ENCODE measurements at regions not wholly inside any gene's neighbourhood (a gene's known extent, or its start where the extent isn't known, plus 50 kb on each side); places are given as distances from the start of the nearest gene placed in this dataset.

DNA sequence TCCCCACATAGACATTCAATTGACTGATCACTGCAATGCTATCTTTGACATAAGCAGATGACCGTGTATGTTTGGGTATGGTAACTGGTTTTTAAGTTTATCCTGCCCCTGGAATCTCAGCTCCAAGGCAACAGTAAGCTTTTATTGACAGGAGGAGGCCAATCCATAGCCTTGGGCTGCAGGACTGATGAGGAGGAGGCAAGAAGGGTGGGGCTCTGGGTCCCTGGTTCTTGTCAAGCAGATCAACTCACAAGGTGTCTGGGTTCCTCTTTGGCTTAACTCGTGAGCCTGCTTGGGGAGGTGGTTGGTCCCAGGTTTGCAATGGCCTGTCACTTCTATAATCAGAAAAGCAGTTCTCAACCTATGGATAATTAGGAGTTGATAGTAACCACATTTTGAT lies 113.2 kb upstream of the STX18 start:
- Histone ChIP-seq H3K27ac (ENCODE audit: insufficient read depth, low read depth, low read length) (no peak overlapping the region), H3K4me1 (ENCODE audit: control insufficient read depth, extremely low read depth, insufficient read depth, low read length) (peaks cover 6% of the 10 kb centered on the region), H3K36me3 (ENCODE audit: control insufficient read depth in 2 of 2, extremely low read depth in 1 of 2, insufficient read depth in 2 of 2, low read length in 2 of 2) (no peaks in the 10 kb centered on the region), H3K27me3 (ENCODE audit: control insufficient read depth in 2 of 2, insufficient read depth in 2 of 2, low read length in 2 of 2) (no peaks in the 10 kb centered on the region), H2AFZ (ENCODE audit: low read depth, low read length) (no peak overlapping the region), H3K9ac (replicated peaks; ENCODE audit: extremely low read depth, insufficient read depth, low read length) (no peak overlapping the region), H3K9me1 (replicated peaks; ENCODE audit: control insufficient read depth, extremely low read depth, insufficient read depth, low read length) (no peaks in the 10 kb centered on the region), H3K79me2 (ENCODE audit: control insufficient read depth, insufficient read depth, low read length) (no peaks in the 10 kb centered on the region), H4K20me1 (replicated peaks; ENCODE audit: control insufficient read depth, extremely low read depth, insufficient read depth, low read length) (no peaks in the 10 kb centered on the region), H3K4me2 (ENCODE audit: insufficient read depth, low read length) (no peak overlapping the region), H3K4me3 (replicated peaks in 1 of 3; ENCODE audit: insufficient read depth in 1 of 3, low read depth in 1 of 3, low read length in 3 of 3) (no peak overlapping the region), H3K9me3 (replicated peaks; ENCODE audit: control insufficient read depth, insufficient read depth, low read length) (no peaks in the 10 kb centered on the region)
- ChIA-PET POLR2A (no interaction called here), CTCF (interaction anchor here (1.3 kb wide), 1 partner anchor 14 kb away, joined by 6 read pairs; no protein-coding TSS in a partner anchor)
- dilution Hi-C loops (cut with MboI; ENCODE audit: extremely low pct_ligation_motif_present, low sequenced_read_pairs), result no loop called here
- intact Hi-C loops (cut with micrococcal nuclease), result no loop called here
- no peak for FAIRE-seq
- no peak for DNase-seq (ENCODE audit: low read depth, low spot score)
- BruUV-seq (replicated peaks), result no TSS peak
- TF ChIP-seq JUN (IDR thresholded peaks at IDR 0.05; ENCODE audit: borderline replicate concordance, insufficient read depth, insufficient read length, low read depth) (no peak), GATA2 (IDR thresholded peaks at IDR 0.05; ENCODE audit: insufficient read depth, insufficient read length, low read depth, low read length) (no peak), MAX (IDR thresholded peaks at IDR 0.05; ENCODE audit: insufficient read depth, insufficient read length) (no peak), POLR2A (IDR thresholded peaks at IDR 0.05; ENCODE audit: low read depth, low read length) (no peak)

GRCh38 chr4:4651811-4652755 lies 110.2 kb upstream of the STX18 start:
- dilution Hi-C loops (cut with MboI; ENCODE audit: extremely low pct_ligation_motif_present, low sequenced_read_pairs), result no loop called here
- no peak overlapping the region for H3K4me3 ChIP-seq (replicated peaks in 1 of 3; ENCODE audit: insufficient read depth in 1 of 3, low read depth in 1 of 3, low read length in 3 of 3)
- no peak overlapping the region for H3K27ac ChIP-seq (ENCODE audit: insufficient read depth, low read depth, low read length)
- H3K27me3 ChIP-seq (ENCODE audit: control insufficient read depth in 2 of 2, insufficient read depth in 2 of 2, low read length in 2 of 2), result no peaks in the 10 kb centered on the region
- no peak overlapping the region for H3K9ac ChIP-seq (replicated peaks; ENCODE audit: extremely low read depth, insufficient read depth, low read length)
- BruUV-seq (replicated peaks), result no TSS peak
- H3K9me1 ChIP-seq (replicated peaks; ENCODE audit: control insufficient read depth, extremely low read depth, insufficient read depth, low read length), result no peaks in the 10 kb centered on the region
- POLR2A ChIA-PET, result no interaction called here
- no peak overlapping the region for H2AFZ ChIP-seq (ENCODE audit: low read depth, low read length)
- CTCF ChIA-PET, result interaction anchor here (1.3 kb wide), 1 partner anchor 19 kb away, joined by 3 read pairs; no protein-coding TSS in a partner anchor
- no peaks in the 10 kb centered on the region for H4K20me1 ChIP-seq (replicated peaks; ENCODE audit: control insufficient read depth, extremely low read depth, insufficient read depth, low read length)
- no peaks in the 10 kb centered on the region for H3K4me1 ChIP-seq (ENCODE audit: control insufficient read depth, extremely low read depth, insufficient read depth, low read length)
- no peaks in the 10 kb centered on the region for H3K36me3 ChIP-seq (ENCODE audit: control insufficient read depth in 2 of 2, extremely low read depth in 1 of 2, insufficient read depth in 2 of 2, low read length in 2 of 2)
- DNase-seq (ENCODE audit: low read depth, low spot score), result no peak
- TF ChIP-seq MAX (IDR thresholded peaks at IDR 0.05; ENCODE audit: insufficient read depth, insufficient read length) (no peak), JUN (IDR thresholded peaks at IDR 0.05; ENCODE audit: borderline replicate concordance, insufficient read depth, insufficient read length, low read depth) (no peak), POLR2A (IDR thresholded peaks at IDR 0.05; ENCODE audit: low read depth, low read length) (no peak), CTCF (IDR thresholded peaks at IDR 0.05; ENCODE audit: extremely low read depth in 1 of 2, insufficient read depth in 1 of 2, low read depth in 1 of 2, low read length in 2 of 2) (no peak), FOS (IDR thresholded peaks at IDR 0.05; ENCODE audit: borderline replicate concordance, insufficient read depth, low read length) (no peak), EZH2 (IDR thresholded peaks at IDR 0.05; ENCODE audit: borderline replicate concordance, low read depth, low read length, severe bottlenecking) (no peak), POLR2AphosphoS5 (IDR thresholded peaks at IDR 0.05; ENCODE audit: insufficient read depth, low read depth, low read length) (no peak), MYC (IDR thresholded peaks at IDR 0.05; ENCODE audit: low read depth, low read length) (no peak), GATA2 (IDR thresholded peaks at IDR 0.05; ENCODE audit: insufficient read depth, insufficient read length, low read depth, low read length) (no peak)
- intact Hi-C loops (cut with micrococcal nuclease), result no loop called here
- H3K4me2 ChIP-seq (ENCODE audit: insufficient read depth, low read length), result no peak overlapping the region
- H3K79me2 ChIP-seq (ENCODE audit: control insufficient read depth, insufficient read depth, low read length), result no peaks in the 10 kb centered on the region
- H3K9me3 ChIP-seq (replicated peaks; ENCODE audit: control insufficient read depth, insufficient read depth, low read length), result no peaks in the 10 kb centered on the region
- no peak for FAIRE-seq

Data from endothelial cell of umbilical vein (primary cell).